GM23338 (cell line): ENCODE measurements at regions not wholly inside any gene's neighbourhood (a gene's known extent, or its start where the extent isn't known, plus 50 kb on each side); places are given as distances from the start of the nearest gene placed in this dataset.

ENCODE experiments used
- ATAC-seq: fragments of 200-7000 bp; cut with Tn5 transposase; 3 replicates; pipeline ENCODE4 v1.9.1; 2020
- DNase-seq: peaks from one replicate; pipeline ENCODE4 v3.0.0-alpha.2; 2015; ENCODE audit warnings: low spot score
- H2AFZ ChIP-seq: fragments of 200-600 bp; sonication (generic); 2 replicates; pipeline ENCODE4 v1.8.0; 2016; ENCODE audit warnings: antibody characterized with exemption, mild to moderate bottlenecking, moderate library complexity
- H3F3A ChIP-seq: fragments of 200-600 bp; sonication (generic); replicated peaks from 2 replicates; pipeline ENCODE4 v1.8.0; 2017; ENCODE audit warnings: antibody characterized with exemption, mixed run types, low read depth
- H3K27ac ChIP-seq: fragments of 200-600 bp; sonication (generic); 2 replicates; pipeline ENCODE4 v1.6.1; 2016; ENCODE audit warnings: low read depth
- H3K27me3 ChIP-seq: fragments of 200-600 bp; sonication (generic); 2 replicates; pipeline ENCODE4 v1.8.0; 2016; ENCODE audit warnings: mild to moderate bottlenecking, mixed run types, moderate library complexity; ENCODE audit not compliant: insufficient read depth
- H3K36me3 ChIP-seq: fragments of 200-600 bp; sonication (generic); 2 replicates; pipeline ENCODE4 v1.8.0; 2016; ENCODE audit warnings: mild to moderate bottlenecking; ENCODE audit not compliant: insufficient read depth
- H3K4me1 ChIP-seq: fragments of 200-600 bp; sonication (generic); 2 replicates; pipeline ENCODE4 v1.8.0; 2016; ENCODE audit warnings: mild to moderate bottlenecking, moderate library complexity; ENCODE audit not compliant: insufficient read depth
- H3K4me2 ChIP-seq: fragments of 200-600 bp; sonication (generic); 2 replicates; pipeline ENCODE4 v1.7.1; 2017; ENCODE audit warnings: mixed run types
- H3K4me3 ChIP-seq: fragments of 200-600 bp; sonication (generic); 2 replicates; pipeline ENCODE4 v1.6.1; 2016; ENCODE audit warnings: mixed run types
- H3K79me2 ChIP-seq: fragments of 200-600 bp; sonication (generic); replicated peaks from 2 replicates; pipeline ENCODE4 v1.8.0; 2017; ENCODE audit warnings: mild to moderate bottlenecking; ENCODE audit not compliant: insufficient read depth
- H3K9me2 ChIP-seq: fragments of 200-600 bp; sonication (generic); 2 replicates; pipeline ENCODE4 v1.8.0; 2017; ENCODE audit not compliant: insufficient read depth
- H4K20me1 ChIP-seq: fragments of 200-600 bp; sonication (generic); replicated peaks from 2 replicates; pipeline ENCODE4 v1.8.0; 2017; ENCODE audit warnings: mild to moderate bottlenecking; ENCODE audit not compliant: insufficient read depth
- H3K27ac Mint-ChIP-seq: 2 replicates; pipeline ENCODE4 v1.8.0; 2020; ENCODE audit warnings: inconsistent platforms, mild to moderate bottlenecking, moderate library complexity, mixed read lengths
- H3K27me3 Mint-ChIP-seq: 3 replicates; pipeline ENCODE4 v1.8.0; 2022; ENCODE audit warnings: low read depth, mild to moderate bottlenecking, moderate library complexity, mixed read lengths, inconsistent platforms; ENCODE audit not compliant: insufficient read depth, poor library complexity
- H3K36me3 Mint-ChIP-seq: 3 replicates; pipeline ENCODE4 v1.8.0; 2021; ENCODE audit warnings: low read depth, mild to moderate bottlenecking, inconsistent platforms, moderate library complexity, mixed read lengths
- H3K4me1 Mint-ChIP-seq: 3 replicates; pipeline ENCODE4 v1.8.0; 2020; ENCODE audit warnings: mild to moderate bottlenecking, inconsistent platforms, mixed read lengths
- H3K4me3 Mint-ChIP-seq: 3 replicates; pipeline ENCODE4 v1.8.0; 2021; ENCODE audit warnings: moderate library complexity, mild to moderate bottlenecking, inconsistent platforms, mixed read lengths
- H3K9me3 Mint-ChIP-seq: 3 replicates; pipeline ENCODE4 v1.8.0; 2020; ENCODE audit warnings: moderate library complexity, mild to moderate bottlenecking, inconsistent platforms, mixed read lengths
- CREB1 ChIP-seq: fragments of 250-450 bp; sonication (Bioruptor Pico); IDR thresholded peaks from 2 replicates; pipeline ENCODE4 v1.5.0; 2020; ENCODE audit warnings: low read depth, mild to moderate bottlenecking, moderate library complexity
- ETS1 ChIP-seq: IDR thresholded peaks from 2 replicates; pipeline ENCODE4 v1.6.1; 2016; ENCODE audit warnings: antibody characterized with exemption
- EZH2 ChIP-seq: fragments of 200-600 bp; sonication (generic); IDR thresholded peaks from one replicate; pipeline ENCODE4 v1.8.0; 2017; ENCODE audit warnings: antibody characterized with exemption, mild to moderate bottlenecking, low read depth; ENCODE audit not compliant: unreplicated experiment
- EZH2phosphoT487 ChIP-seq: fragments of 200-600 bp; sonication (generic); IDR thresholded peaks from one replicate; pipeline ENCODE4 v1.8.1; 2018; ENCODE audit warnings: antibody characterized with exemption; ENCODE audit not compliant: unreplicated experiment
- JUNB ChIP-seq: IDR thresholded peaks from one replicate; pipeline ENCODE4 v1.6.1; 2016; ENCODE audit warnings: antibody characterized with exemption; ENCODE audit not compliant: unreplicated experiment
- NANOG ChIP-seq: IDR thresholded peaks from 2 replicates; pipeline ENCODE4 v1.6.1; 2016; ENCODE audit warnings: antibody characterized with exemption, borderline replicate concordance
- STAT1 ChIP-seq: IDR thresholded peaks from one replicate; pipeline ENCODE4 v1.6.1; 2016; ENCODE audit warnings: antibody characterized with exemption; ENCODE audit not compliant: unreplicated experiment
- ZNF331 ChIP-seq: fragments of 250-450 bp; sonication (Bioruptor Pico); IDR thresholded peaks from 2 replicates; pipeline ENCODE4 v1.5.0; 2020; ENCODE audit warnings: low read depth, mild to moderate bottlenecking, moderate library complexity
- TF ChIP-seq, protein P1 (sequence below): IDR thresholded peaks from one replicate; pipeline ENCODE4 v1.6.1; 2018; ENCODE audit warnings: antibody characterized with exemption; ENCODE audit not compliant: unreplicated experiment
- TF ChIP-seq, protein P2 (sequence below), 2 experiments: fragments of 200-600 bp in 1 of 2; sonication (generic) in 1 of 2; conservative IDR thresholded peaks; 2 replicates each; pipeline versions ENCODE4 v1.5.1 to v1.6.1; 2016 to 2017; ENCODE audit warnings: antibody characterized with exemption in 2 of 2, low read depth in 2 of 2, mild to moderate bottlenecking in 2 of 2, moderate library complexity in 1 of 2

DNA sequence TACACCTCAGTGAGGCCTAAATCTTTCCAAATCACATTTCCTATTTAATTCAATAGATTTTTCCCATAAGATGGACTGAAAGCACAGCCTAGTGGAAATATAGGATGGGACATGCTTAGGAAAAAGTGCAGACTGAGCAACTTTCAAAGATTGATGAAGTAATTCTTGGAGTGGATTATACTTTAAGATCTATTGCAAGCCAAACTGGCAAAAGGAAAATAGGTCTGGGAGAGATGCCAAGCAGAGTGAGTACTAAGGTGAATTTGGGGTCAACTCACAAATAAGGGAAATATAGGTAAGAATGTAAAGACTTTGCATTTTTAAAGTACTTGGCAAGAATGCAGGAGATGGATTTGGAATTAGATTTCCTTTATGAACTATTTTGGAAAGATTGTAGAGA, 170.2 kb upstream of the FOXG1 start:
- Histone ChIP-seq H3K4me3 (no peak overlapping the region), H2AFZ (no peak overlapping the region), H3K27ac (no peak overlapping the region), H3K9me2 (no peaks in the 10 kb centered on the region; the same call in 1 of the 2 replicates), H4K20me1 (no peaks in the 10 kb centered on the region), H3F3A (no peaks in the 10 kb centered on the region), H3K27me3 (no peaks in the 10 kb centered on the region), H3K4me2 (no peak overlapping the region), H3K36me3 (no peaks in the 10 kb centered on the region), H3K79me2 (no peaks in the 10 kb centered on the region), H3K4me1 (no peaks in the 10 kb centered on the region)
- no peak for DNase-seq
- Mint-ChIP-seq H3K4me1 (no peaks in the 10 kb centered on the region), H3K9me3 (no peaks in the 10 kb centered on the region; the same call in 2 of the 3 replicates), H3K4me3 (no peak overlapping the region), H3K27me3 (no peaks in the 10 kb centered on the region), H3K36me3 (no peaks in the 10 kb centered on the region), H3K27ac (no peak overlapping the region)
- no peak for ATAC-seq
- TF ChIP-seq, protein P1, sequence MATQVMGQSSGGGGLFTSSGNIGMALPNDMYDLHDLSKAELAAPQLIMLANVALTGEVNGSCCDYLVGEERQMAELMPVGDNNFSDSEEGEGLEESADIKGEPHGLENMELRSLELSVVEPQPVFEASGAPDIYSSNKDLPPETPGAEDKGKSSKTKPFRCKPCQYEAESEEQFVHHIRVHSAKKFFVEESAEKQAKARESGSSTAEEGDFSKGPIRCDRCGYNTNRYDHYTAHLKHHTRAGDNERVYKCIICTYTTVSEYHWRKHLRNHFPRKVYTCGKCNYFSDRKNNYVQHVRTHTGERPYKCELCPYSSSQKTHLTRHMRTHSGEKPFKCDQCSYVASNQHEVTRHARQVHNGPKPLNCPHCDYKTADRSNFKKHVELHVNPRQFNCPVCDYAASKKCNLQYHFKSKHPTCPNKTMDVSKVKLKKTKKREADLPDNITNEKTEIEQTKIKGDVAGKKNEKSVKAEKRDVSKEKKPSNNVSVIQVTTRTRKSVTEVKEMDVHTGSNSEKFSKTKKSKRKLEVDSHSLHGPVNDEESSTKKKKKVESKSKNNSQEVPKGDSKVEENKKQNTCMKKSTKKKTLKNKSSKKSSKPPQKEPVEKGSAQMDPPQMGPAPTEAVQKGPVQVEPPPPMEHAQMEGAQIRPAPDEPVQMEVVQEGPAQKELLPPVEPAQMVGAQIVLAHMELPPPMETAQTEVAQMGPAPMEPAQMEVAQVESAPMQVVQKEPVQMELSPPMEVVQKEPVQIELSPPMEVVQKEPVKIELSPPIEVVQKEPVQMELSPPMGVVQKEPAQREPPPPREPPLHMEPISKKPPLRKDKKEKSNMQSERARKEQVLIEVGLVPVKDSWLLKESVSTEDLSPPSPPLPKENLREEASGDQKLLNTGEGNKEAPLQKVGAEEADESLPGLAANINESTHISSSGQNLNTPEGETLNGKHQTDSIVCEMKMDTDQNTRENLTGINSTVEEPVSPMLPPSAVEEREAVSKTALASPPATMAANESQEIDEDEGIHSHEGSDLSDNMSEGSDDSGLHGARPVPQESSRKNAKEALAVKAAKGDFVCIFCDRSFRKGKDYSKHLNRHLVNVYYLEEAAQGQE, result no peak
- TF ChIP-seq CREB1 (CRISPR knock-in tag) (no peak), ZNF331 (CRISPR knock-in tag) (no peak), EZH2phosphoT487 (no peak), JUNB (no peak), EZH2 (no peak)

DNA sequence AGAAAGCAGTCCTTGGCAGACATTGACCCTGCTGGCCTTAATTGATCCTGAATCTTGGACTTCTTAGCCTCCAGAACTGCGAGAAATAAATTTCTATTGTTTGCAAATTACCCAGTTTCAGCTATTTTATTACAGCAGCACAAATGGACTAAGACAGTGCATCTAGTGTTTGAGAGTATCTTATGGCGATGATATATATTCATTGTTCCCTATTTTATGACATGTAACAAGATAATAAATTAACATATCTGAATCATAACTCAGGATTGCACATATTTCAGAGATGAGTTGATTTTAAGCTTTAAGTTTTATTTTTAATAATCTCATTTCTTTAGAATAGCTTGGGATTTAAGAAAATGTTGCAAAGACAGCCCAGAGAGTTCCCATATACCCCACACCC, 167.4 kb upstream of the FOXG1 start:
- Histone ChIP-seq H3K36me3 (no peaks in the 10 kb centered on the region), H2AFZ (no peak overlapping the region), H3K4me2 (no peak overlapping the region), H3F3A (no peaks in the 10 kb centered on the region), H3K4me1 (no peaks in the 10 kb centered on the region), H3K79me2 (no peaks in the 10 kb centered on the region), H3K4me3 (no peak overlapping the region), H4K20me1 (no peaks in the 10 kb centered on the region), H3K9me2 (no peaks in the 10 kb centered on the region; the same call in 1 of the 2 replicates), H3K27me3 (no peaks in the 10 kb centered on the region), H3K27ac (no peak overlapping the region)
- Mint-ChIP-seq H3K4me3 (no peak overlapping the region), H3K27ac (no peak overlapping the region), H3K4me1 (no peaks in the 10 kb centered on the region), H3K9me3 (no peaks in the 10 kb centered on the region; the same call in 2 of the 3 replicates), H3K36me3 (no peaks in the 10 kb centered on the region), H3K27me3 (no peaks in the 10 kb centered on the region)
- ATAC-seq (no peak), DNase-seq (no peak)
- TF ChIP-seq, protein P1, result no peak
- TF ChIP-seq, protein P2, sequence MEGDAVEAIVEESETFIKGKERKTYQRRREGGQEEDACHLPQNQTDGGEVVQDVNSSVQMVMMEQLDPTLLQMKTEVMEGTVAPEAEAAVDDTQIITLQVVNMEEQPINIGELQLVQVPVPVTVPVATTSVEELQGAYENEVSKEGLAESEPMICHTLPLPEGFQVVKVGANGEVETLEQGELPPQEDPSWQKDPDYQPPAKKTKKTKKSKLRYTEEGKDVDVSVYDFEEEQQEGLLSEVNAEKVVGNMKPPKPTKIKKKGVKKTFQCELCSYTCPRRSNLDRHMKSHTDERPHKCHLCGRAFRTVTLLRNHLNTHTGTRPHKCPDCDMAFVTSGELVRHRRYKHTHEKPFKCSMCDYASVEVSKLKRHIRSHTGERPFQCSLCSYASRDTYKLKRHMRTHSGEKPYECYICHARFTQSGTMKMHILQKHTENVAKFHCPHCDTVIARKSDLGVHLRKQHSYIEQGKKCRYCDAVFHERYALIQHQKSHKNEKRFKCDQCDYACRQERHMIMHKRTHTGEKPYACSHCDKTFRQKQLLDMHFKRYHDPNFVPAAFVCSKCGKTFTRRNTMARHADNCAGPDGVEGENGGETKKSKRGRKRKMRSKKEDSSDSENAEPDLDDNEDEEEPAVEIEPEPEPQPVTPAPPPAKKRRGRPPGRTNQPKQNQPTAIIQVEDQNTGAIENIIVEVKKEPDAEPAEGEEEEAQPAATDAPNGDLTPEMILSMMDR (conservative IDR thresholded peaks at IDR 0.05; ENCODE audit: low read depth in 2 of 2), result no peak
- no peak for TF ChIP-seq STAT1
- TF ChIP-seq NANOG, result no peak
- TF ChIP-seq ETS1, result no peak
